ENCODE measurements at regions not wholly inside any gene's neighbourhood (a gene's known extent, or its start where the extent isn't known, plus 50 kb on each side); places are given as distances from the start of the nearest gene placed in this dataset.

DNA sequence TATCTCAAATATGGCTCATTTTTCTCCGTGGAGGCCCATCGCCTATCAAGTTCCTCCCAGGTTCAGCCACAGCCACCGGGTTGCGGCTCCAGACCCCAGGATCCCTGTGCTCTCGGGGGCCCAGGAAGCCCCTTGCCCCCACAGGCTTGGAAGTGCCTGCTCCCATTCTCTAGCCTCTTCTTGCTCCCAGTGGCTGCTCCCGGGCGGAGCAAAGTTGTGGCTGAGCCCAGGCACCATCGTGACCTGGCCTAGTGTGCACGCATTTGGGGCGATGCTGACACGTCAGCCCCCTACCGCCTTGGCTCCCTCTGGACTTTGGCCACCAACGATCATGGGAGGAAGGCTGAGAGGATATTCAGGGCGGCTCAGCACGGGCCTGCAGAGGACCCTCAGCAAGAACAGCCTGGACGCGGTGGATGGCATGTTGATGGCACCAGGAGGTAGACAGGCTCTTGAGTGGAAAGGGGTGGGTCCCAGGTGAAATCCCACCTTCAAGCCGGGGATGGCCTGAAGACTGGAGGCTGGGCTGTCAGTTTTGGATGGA lies 419.4 kb upstream of the AGA start (continued):
- TF ChIP-seq SIN3A (IDR thresholded peaks at IDR 0.05; ENCODE audit: low read depth, low read length) (no peak), KAT2A (conservative IDR thresholded peaks at IDR 0.05; ENCODE audit: control insufficient read depth, low read depth, low read length) (no peak), ESRRA (IDR thresholded peaks at IDR 0.05; ENCODE audit: low read length) (no peak)
- TF ChIP-seq, protein P1, sequence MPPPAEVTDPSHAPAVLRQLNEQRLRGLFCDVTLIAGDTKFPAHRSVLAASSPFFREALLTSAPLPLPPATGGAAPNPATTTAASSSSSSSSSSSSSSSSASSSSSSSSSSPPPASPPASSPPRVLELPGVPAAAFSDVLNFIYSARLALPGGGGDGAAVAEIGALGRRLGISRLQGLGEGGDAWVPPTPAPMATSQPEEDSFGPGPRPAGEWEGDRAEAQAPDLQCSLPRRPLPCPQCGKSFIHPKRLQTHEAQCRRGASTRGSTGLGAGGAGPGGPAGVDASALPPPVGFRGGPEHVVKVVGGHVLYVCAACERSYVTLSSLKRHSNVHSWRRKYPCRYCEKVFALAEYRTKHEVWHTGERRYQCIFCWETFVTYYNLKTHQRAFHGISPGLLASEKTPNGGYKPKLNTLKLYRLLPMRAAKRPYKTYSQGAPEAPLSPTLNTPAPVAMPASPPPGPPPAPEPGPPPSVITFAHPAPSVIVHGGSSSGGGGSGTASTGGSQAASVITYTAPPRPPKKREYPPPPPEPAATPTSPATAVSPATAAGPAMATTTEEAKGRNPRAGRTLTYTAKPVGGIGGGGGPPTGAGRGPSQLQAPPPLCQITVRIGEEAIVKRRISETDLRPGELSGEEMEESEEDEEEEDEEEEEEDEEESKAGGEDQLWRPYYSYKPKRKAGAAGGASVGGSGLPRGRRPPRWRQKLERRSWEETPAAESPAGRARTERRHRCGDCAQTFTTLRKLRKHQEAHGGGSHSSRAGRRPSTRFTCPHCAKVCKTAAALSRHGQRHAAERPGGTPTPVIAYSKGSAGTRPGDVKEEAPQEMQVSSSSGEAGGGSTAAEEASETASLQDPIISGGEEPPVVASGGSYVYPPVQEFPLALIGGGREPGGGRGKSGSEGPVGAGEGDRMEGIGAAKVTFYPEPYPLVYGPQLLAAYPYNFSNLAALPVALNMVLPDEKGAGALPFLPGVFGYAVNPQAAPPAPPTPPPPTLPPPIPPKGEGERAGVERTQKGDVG (CRISPR knock-in tag; IDR thresholded peaks at IDR 0.05) = no peak

DNA sequence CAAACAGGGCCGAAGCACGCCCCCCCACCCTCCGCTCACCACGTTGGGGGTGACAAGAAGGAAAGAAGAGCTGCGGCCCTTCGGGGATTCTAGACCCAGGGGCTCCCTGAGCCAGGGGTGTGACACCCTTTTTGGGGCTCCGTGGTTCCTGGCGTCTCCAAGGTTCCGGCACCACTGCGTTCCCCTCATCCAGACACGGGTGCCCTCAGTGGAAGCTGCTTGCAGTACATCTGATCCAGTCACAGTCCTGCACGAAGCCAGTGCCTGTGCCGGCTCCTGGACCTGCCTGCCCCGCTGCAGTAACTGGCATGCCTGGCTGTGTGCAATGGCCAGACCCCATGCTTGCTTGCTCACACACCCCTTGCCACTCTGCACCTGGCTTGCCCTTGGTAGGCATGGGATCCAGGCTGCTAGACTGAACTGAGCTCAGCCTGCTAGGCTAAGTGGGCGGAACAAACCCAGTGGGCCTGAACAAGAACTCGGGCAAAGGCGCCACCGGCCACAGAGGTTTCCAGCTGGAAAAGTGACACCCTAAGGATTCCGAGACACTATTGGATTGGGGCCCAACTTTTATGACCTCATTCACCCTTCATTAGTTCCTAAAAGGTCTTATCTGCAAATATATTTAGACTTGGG lies 420.4 kb upstream of the AGA start:
- no peaks in the 10 kb centered on the region for H4K20me1 ChIP-seq (ENCODE audit: control insufficient read depth, insufficient read depth)
- no peak overlapping the region for H3K9ac ChIP-seq (ENCODE audit: control insufficient read depth, insufficient read depth, low read length)
- ChIA-PET RAD21 (ENCODE audit: unreplicated experiment) (no interaction called here), SMC1A (ENCODE audit: uncharacterized antibody, unreplicated experiment) (no interaction called here), CTCF (no interaction called here), POLR2A (no interaction called here)
- no peaks in the 10 kb centered on the region for H3K27me3 ChIP-seq (replicated peaks in 1 of 2; ENCODE audit: control insufficient read depth in 2 of 2, insufficient read depth in 2 of 2, low read length in 1 of 2)
- H3K36me3 ChIP-seq (ENCODE audit: control insufficient read depth in 2 of 2, insufficient read depth in 2 of 2, low read length in 1 of 2) = no peaks in the 10 kb centered on the region
- intact Hi-C loops (cut with micrococcal nuclease; ENCODE audit: unreplicated experiment) = no loop called here
- no peak overlapping the region for H2AFZ ChIP-seq (ENCODE audit: control insufficient read depth, low read depth, low read length)
- DNase-seq (ENCODE audit: low read depth, low spot score) = no peak
- no peaks in the 10 kb centered on the region for H3K9me3 ChIP-seq (replicated peaks; ENCODE audit: control insufficient read depth, insufficient read depth, low read length)
- H3K4me2 ChIP-seq (ENCODE audit: control insufficient read depth, insufficient read depth) = no peak overlapping the region
- 37% methylated on average over 18 of the region's 19 CpGs for WGBS (ENCODE audit: insufficient coverage, insufficient replicate concordance, low lambda C conversion rate, missing lambda C conversion rate)
- in situ Hi-C loops (cut with MboI) = no loop called here
- no peak for FAIRE-seq
- no peak overlapping the region for H3K27ac ChIP-seq (ENCODE audit: control insufficient read depth, insufficient read depth)
- BruUV-seq (replicated peaks) = no TSS peak
- H3K79me2 ChIP-seq (ENCODE audit: control insufficient read depth, insufficient read depth, low read length) = no peaks in the 10 kb centered on the region
- H3K4me1 ChIP-seq (ENCODE audit: control insufficient read depth, insufficient read depth, low read length) = no peaks in the 10 kb centered on the region
- no peak overlapping the region for H3K4me3 ChIP-seq
- ATAC-seq = no peak
- TF ChIP-seq NR2C2 (IDR thresholded peaks at IDR 0.05; ENCODE audit: borderline replicate concordance, control insufficient read depth, insufficient read length, low read depth) = no peak
- TF ChIP-seq, protein P2, sequence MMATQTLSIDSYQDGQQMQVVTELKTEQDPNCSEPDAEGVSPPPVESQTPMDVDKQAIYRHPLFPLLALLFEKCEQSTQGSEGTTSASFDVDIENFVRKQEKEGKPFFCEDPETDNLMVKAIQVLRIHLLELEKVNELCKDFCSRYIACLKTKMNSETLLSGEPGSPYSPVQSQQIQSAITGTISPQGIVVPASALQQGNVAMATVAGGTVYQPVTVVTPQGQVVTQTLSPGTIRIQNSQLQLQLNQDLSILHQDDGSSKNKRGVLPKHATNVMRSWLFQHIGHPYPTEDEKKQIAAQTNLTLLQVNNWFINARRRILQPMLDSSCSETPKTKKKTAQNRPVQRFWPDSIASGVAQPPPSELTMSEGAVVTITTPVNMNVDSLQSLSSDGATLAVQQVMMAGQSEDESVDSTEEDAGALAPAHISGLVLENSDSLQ (IDR thresholded peaks at IDR 0.05) = no peak
- TF ChIP-seq NFXL1 (IDR thresholded peaks at IDR 0.05; ENCODE audit: borderline replicate concordance) = no peak
- no peak for TF ChIP-seq JUND (IDR thresholded peaks at IDR 0.05; ENCODE audit: low read depth, low read length)
- no peak for TF ChIP-seq ZBED1 (IDR thresholded peaks at IDR 0.05; ENCODE audit: borderline replicate concordance)
- TF ChIP-seq, protein P3, sequence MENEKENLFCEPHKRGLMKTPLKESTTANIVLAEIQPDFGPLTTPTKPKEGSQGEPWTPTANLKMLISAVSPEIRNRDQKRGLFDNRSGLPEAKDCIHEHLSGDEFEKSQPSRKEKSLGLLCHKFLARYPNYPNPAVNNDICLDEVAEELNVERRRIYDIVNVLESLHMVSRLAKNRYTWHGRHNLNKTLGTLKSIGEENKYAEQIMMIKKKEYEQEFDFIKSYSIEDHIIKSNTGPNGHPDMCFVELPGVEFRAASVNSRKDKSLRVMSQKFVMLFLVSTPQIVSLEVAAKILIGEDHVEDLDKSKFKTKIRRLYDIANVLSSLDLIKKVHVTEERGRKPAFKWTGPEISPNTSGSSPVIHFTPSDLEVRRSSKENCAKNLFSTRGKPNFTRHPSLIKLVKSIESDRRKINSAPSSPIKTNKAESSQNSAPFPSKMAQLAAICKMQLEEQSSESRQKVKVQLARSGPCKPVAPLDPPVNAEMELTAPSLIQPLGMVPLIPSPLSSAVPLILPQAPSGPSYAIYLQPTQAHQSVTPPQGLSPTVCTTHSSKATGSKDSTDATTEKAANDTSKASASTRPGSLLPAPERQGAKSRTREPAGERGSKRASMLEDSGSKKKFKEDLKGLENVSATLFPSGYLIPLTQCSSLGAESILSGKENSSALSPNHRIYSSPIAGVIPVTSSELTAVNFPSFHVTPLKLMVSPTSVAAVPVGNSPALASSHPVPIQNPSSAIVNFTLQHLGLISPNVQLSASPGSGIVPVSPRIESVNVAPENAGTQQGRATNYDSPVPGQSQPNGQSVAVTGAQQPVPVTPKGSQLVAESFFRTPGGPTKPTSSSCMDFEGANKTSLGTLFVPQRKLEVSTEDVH (IDR thresholded peaks at IDR 0.05; ENCODE audit: low read depth, partially characterized antibody) = no peak
- TF ChIP-seq BACH1 (IDR thresholded peaks at IDR 0.05; ENCODE audit: borderline replicate concordance) = no peak
- TF ChIP-seq CREM (IDR thresholded peaks at IDR 0.05; ENCODE audit: low read depth) = no peak

All from GM12878 (cell line).